ENCODE measurements at regions not wholly inside any gene's neighbourhood (a gene's known extent, or its start where the extent isn't known, plus 50 kb on each side); places are given as distances from the start of the nearest gene placed in this dataset.

GRCh38 chr9:19840953-19841352, 52.1 kb upstream of the SLC24A2 start:
- no peak for TF ChIP-seq CTCF (IDR thresholded peaks at IDR 0.05 in 8 of 11, conservative IDR thresholded peaks at IDR 0.05 in 3 of 11)
- TF ChIP-seq POLR2A (IDR thresholded peaks at IDR 0.05): no peak
- TF ChIP-seq POLR2AphosphoS5 (IDR thresholded peaks at IDR 0.05): no peak

All from spleen (tissue), 7 donors.